OCI-LY7 (cell line): ENCODE measurements at regions not wholly inside any gene's neighbourhood (a gene's known extent, or its start where the extent isn't known, plus 50 kb on each side); places are given as distances from the start of the nearest gene placed in this dataset.

Experiments
- EZH2phosphoT487 ChIP-seq: fragments of 200-600 bp; sonication (generic); IDR thresholded peaks from 2 replicates; pipeline ENCODE4 v1.6.1; 2018; ENCODE audit warnings: low read depth, borderline replicate concordance, mild to moderate bottlenecking, mixed run types, antibody characterized with exemption, low read length, moderate library complexity, mixed read lengths
- TF ChIP-seq, protein P1 (sequence below): fragments of 200-600 bp; sonication (generic); conservative IDR thresholded peaks from 2 replicates; pipeline ENCODE4 v1.5.1; 2014; ENCODE audit warnings: mild to moderate bottlenecking, antibody characterized with exemption, low read length, moderate library complexity, mixed read lengths

DNA sequence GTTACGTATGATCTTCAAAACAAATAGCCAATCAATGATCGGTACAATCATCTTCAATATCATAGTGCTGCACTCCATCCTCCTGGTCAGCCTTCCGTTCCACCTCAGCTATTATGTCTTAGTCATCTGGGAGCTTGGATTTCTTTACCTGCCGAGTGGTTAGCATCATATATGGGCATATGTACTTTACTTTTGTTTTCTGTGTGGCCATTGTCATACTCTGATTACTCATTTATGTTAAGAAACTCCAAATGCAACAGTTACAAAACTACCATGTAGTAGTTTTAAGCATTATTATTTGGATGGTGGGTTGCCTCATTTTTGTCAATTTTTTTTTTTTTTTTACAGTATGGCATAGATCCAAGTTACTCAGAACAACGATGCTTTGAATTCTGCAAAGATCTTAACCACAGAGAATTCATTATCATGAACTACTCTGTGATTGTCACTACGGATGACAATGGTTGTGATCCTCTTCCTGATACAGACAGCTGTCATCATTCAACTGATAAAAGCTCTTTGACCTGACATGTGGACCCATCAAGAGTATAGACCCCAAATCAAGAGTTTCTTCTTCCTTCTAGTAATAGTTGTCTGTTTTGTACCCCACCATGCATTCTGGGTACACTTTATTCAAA is 52.1 kb upstream of the NME8 start:
- TF ChIP-seq, protein P1, sequence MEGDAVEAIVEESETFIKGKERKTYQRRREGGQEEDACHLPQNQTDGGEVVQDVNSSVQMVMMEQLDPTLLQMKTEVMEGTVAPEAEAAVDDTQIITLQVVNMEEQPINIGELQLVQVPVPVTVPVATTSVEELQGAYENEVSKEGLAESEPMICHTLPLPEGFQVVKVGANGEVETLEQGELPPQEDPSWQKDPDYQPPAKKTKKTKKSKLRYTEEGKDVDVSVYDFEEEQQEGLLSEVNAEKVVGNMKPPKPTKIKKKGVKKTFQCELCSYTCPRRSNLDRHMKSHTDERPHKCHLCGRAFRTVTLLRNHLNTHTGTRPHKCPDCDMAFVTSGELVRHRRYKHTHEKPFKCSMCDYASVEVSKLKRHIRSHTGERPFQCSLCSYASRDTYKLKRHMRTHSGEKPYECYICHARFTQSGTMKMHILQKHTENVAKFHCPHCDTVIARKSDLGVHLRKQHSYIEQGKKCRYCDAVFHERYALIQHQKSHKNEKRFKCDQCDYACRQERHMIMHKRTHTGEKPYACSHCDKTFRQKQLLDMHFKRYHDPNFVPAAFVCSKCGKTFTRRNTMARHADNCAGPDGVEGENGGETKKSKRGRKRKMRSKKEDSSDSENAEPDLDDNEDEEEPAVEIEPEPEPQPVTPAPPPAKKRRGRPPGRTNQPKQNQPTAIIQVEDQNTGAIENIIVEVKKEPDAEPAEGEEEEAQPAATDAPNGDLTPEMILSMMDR = no peak
- TF ChIP-seq EZH2phosphoT487 = no peak
